ENCODE measurements at regions not wholly inside any gene's neighbourhood (a gene's known extent, or its start where the extent isn't known, plus 50 kb on each side); places are given as distances from the start of the nearest gene placed in this dataset.

GRCh38 chr21:29413683-29414082 lies 115.0 kb downstream of the BACH1 start:
- no peak for TF ChIP-seq CTCF (IDR thresholded peaks at IDR 0.05; ENCODE audit: low read depth, low read length)
- no peak for DNase-seq (ENCODE audit: low read depth in 2 of 2)
- no peak overlapping the region for H3K4me3 ChIP-seq (replicated peaks in 1 of 2; ENCODE audit: low read depth in 2 of 2, low read length in 2 of 2)

- H3K4me3 ChIP-seq (replicated peaks in 1 of 2; ENCODE audit: low read depth in 2 of 2, low read length in 2 of 2): no peak overlapping the region
- DNase-seq (ENCODE audit: low read depth in 2 of 2): peak in 1 of 2 donors; percentile 5
- no peak for TF ChIP-seq CTCF (IDR thresholded peaks at IDR 0.05; ENCODE audit: low read depth, low read length)
Measured at GRCh38 chr21:29416268-29416667, 117.5 kb downstream of the BACH1 start.

- TF ChIP-seq CTCF (IDR thresholded peaks at IDR 0.05; ENCODE audit: low read depth, low read length): no peak
- no peak for DNase-seq (ENCODE audit: low read depth in 2 of 2)
- H3K4me3 ChIP-seq (replicated peaks in 1 of 2; ENCODE audit: low read depth in 2 of 2, low read length in 2 of 2): no peak overlapping the region
Measured at GRCh38 chr21:29418813-29419212, 120.1 kb downstream of the BACH1 start.

GRCh38 chr21:29419422-29419821 lies 120.7 kb downstream of the BACH1 start:
- DNase-seq (ENCODE audit: low read depth in 2 of 2): no peak
- no peak for TF ChIP-seq CTCF (IDR thresholded peaks at IDR 0.05; ENCODE audit: low read depth, low read length)
- H3K4me3 ChIP-seq (replicated peaks in 1 of 2; ENCODE audit: low read depth in 2 of 2, low read length in 2 of 2): no peak overlapping the region

- TF ChIP-seq CTCF (IDR thresholded peaks at IDR 0.05; ENCODE audit: low read depth, low read length): no peak
- peak in 1 of 2 donors; percentile 21 for DNase-seq (ENCODE audit: low read depth in 2 of 2)
- no peak overlapping the region for H3K4me3 ChIP-seq (replicated peaks in 1 of 2; ENCODE audit: low read depth in 2 of 2, low read length in 2 of 2)
Measured at GRCh38 chr21:29423099-29423870, 124.6 kb downstream of the BACH1 start.

- no peak for TF ChIP-seq CTCF (IDR thresholded peaks at IDR 0.05; ENCODE audit: low read depth, low read length)
Measured at GRCh38 chr21:29424728-29425127, 126.0 kb downstream of the BACH1 start.

GRCh38 chr21:29429218-29429617 lies 130.5 kb downstream of the BACH1 start:
- H3K4me3 ChIP-seq (replicated peaks in 1 of 2; ENCODE audit: low read depth in 2 of 2, low read length in 2 of 2): no peak overlapping the region
- TF ChIP-seq CTCF (IDR thresholded peaks at IDR 0.05; ENCODE audit: low read depth, low read length): no peak
- no peak for DNase-seq (ENCODE audit: low read depth in 2 of 2)

More at GRCh38 chr21:29424728-29425127, 126.0 kb downstream of the BACH1 start:
- DNase-seq (ENCODE audit: low read depth in 2 of 2): no peak
- no peak overlapping the region for H3K4me3 ChIP-seq (replicated peaks in 1 of 2; ENCODE audit: low read depth in 2 of 2, low read length in 2 of 2)

Measured in cardiac fibroblast (primary cell).